CD8-positive, alpha-beta memory T cell (primary cell): ENCODE measurements at regions not wholly inside any gene's neighbourhood (a gene's known extent, or its start where the extent isn't known, plus 50 kb on each side); places are given as distances from the start of the nearest gene placed in this dataset.

Experiments
- CTCF ChIA-PET: fragments of 350-600 bp; sonication (Branson Sonifier 250); formaldehyde crosslinking; loops from one replicate; lab custom pipeline; 2021; ENCODE audit warnings: antibody characterized with exemption; lab: Charles Lee
- POLR2A ChIA-PET: fragments of 350-600 bp; sonication (Branson Sonifier 250); formaldehyde crosslinking; loops from one replicate; lab custom pipeline; 2021; ENCODE audit warnings: antibody characterized with exemption; lab: Charles Lee
- DNase-seq, 5 donors: peaks; one replicate each; pipeline versions ENCODE4 v3.0.0 to v3.0.0-alpha.2; 2020 to 2022; ENCODE audit warnings: mixed read lengths in 1 of 5
- H3K27ac ChIP-seq: one replicate; pipeline ENCODE4 v1.7.0; 2013; ENCODE audit warnings: low read depth, mild to moderate bottlenecking, low read length, moderate library complexity
- H3K27me3 ChIP-seq: 2 replicates; pipeline ENCODE4 v1.7.0; 2013; ENCODE audit warnings: low read length, mild to moderate bottlenecking; ENCODE audit not compliant: insufficient read depth, poor library complexity, severe bottlenecking
- H3K36me3 ChIP-seq: 2 replicates; pipeline ENCODE4 v1.7.0; 2013; ENCODE audit warnings: mild to moderate bottlenecking, low read length, moderate library complexity; ENCODE audit not compliant: insufficient read depth
- H3K4me1 ChIP-seq: 2 replicates; pipeline ENCODE4 v1.7.0; 2013; ENCODE audit warnings: mild to moderate bottlenecking, low read length, moderate library complexity; ENCODE audit not compliant: insufficient read depth
- H3K4me3 ChIP-seq: 2 replicates; pipeline ENCODE4 v1.7.0; 2013; ENCODE audit warnings: mild to moderate bottlenecking, low read length
- H3K9me3 ChIP-seq: 2 replicates; pipeline ENCODE4 v1.7.0; 2013; ENCODE audit warnings: mild to moderate bottlenecking, low read length
- H3K27ac Mint-ChIP-seq, 8 donors: one replicate each; pipeline ENCODE4 v1.8.0; 2020 to 2021; ENCODE audit warnings: mixed read lengths in 8 of 8, mild to moderate bottlenecking in 6 of 8, inconsistent platforms in 3 of 8, moderate library complexity in 3 of 8
- H3K27me3 Mint-ChIP-seq, 2 donors: one replicate each; pipeline ENCODE4 v1.8.0; 2020 to 2021; ENCODE audit warnings: mixed read lengths in 2 of 2, mild to moderate bottlenecking in 1 of 2, moderate library complexity in 1 of 2
- H3K36me3 Mint-ChIP-seq, 3 donors: one replicate each; pipeline ENCODE4 v1.8.0; 2020 to 2021; ENCODE audit warnings: mixed read lengths in 3 of 3, inconsistent platforms in 1 of 3, mild to moderate bottlenecking in 1 of 3
- H3K4me1 Mint-ChIP-seq, 3 donors: one replicate each; pipeline ENCODE4 v1.8.0; 2020 to 2021; ENCODE audit warnings: mixed read lengths in 3 of 3, inconsistent platforms in 1 of 3, mild to moderate bottlenecking in 1 of 3
- H3K4me3 Mint-ChIP-seq, 7 donors: one replicate each; pipeline ENCODE4 v1.8.0; 2020 to 2021; ENCODE audit warnings: mixed read lengths in 7 of 7, mild to moderate bottlenecking in 6 of 7, moderate library complexity in 4 of 7, inconsistent platforms in 2 of 7
- H3K9me3 Mint-ChIP-seq, 5 donors: one replicate each; pipeline ENCODE4 v1.8.0; 2020 to 2022; ENCODE audit warnings: mixed read lengths in 5 of 5, mild to moderate bottlenecking in 3 of 5, moderate library complexity in 2 of 5, inconsistent platforms in 1 of 5

DNA sequence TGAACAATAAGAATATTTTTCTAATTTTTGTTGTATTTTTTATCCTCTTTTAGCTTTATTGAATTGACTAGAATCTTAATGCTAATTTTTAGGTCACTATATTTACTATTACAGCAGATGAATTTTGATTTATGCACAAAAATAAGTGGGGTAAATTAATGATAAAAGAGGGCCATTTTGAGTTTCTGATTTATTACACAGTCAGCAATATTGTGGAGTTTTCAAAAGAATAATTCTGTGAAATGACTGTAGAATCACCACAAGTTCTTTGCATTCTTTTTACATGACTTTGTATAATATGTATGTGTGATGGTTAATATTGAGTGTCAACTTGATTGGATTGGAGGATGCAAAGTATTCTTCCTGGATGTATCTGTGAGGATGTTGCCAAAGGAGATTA lies 812.4 kb upstream of the DPPA4 start:
- Mint-ChIP-seq H3K27ac (no peak overlapping the region), H3K4me3 (no peak overlapping the region), H3K27me3 (peaks cover 0 to 1% of the 10 kb centered on the region in 2 donors), H3K4me1 (no peaks in the 10 kb centered on the region), H3K9me3 (peaks cover 0 to 2% (median 0%) of the 10 kb centered on the region in 5 donors), H3K36me3 (no peaks in the 10 kb centered on the region)
- Histone ChIP-seq H3K4me1 (no peaks in the 10 kb centered on the region), H3K9me3 (no peaks in the 10 kb centered on the region), H3K27ac (no peak overlapping the region), H3K27me3 (no peaks in the 10 kb centered on the region), H3K36me3 (no peaks in the 10 kb centered on the region), H3K4me3 (no peak overlapping the region)
- ChIA-PET CTCF (no interaction called here), POLR2A (no interaction called here)
- no peak for DNase-seq

DNA sequence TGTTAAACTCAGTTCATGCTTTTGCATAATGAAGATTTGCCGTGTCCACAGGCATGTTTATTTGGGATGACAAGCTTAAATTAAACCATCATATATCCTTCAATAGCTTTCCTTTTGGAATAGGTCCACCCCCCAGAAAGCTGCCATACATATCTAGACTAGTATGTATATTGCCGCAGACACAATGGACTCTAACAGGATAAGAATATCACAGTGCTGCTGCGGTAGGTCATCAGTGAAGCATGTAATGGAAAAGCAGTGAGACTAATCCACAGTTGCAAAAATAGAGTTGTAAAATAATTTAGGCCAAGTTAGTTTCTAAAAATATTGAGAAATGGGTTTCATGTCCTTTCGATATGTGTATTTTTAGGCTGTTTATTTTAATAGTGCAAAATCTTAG lies 819.9 kb upstream of the DPPA4 start:
- no peak for DNase-seq
- Mint-ChIP-seq H3K27me3 (peaks cover 2 to 3% of the 10 kb centered on the region in 2 donors), H3K27ac (no peak overlapping the region), H3K4me3 (no peak overlapping the region), H3K4me1 (no peaks in the 10 kb centered on the region), H3K36me3 (peaks cover 0 to 3% (median 0%) of the 10 kb centered on the region in 3 donors), H3K9me3 (peaks cover 0 to 3% (median 0%) of the 10 kb centered on the region in 5 donors)
- Histone ChIP-seq H3K4me3 (no peak overlapping the region), H3K27ac (no peak overlapping the region), H3K36me3 (no peaks in the 10 kb centered on the region), H3K4me1 (no peaks in the 10 kb centered on the region), H3K27me3 (no peaks in the 10 kb centered on the region), H3K9me3 (no peaks in the 10 kb centered on the region)
- ChIA-PET CTCF (no interaction called here), POLR2A (no interaction called here)

DNA sequence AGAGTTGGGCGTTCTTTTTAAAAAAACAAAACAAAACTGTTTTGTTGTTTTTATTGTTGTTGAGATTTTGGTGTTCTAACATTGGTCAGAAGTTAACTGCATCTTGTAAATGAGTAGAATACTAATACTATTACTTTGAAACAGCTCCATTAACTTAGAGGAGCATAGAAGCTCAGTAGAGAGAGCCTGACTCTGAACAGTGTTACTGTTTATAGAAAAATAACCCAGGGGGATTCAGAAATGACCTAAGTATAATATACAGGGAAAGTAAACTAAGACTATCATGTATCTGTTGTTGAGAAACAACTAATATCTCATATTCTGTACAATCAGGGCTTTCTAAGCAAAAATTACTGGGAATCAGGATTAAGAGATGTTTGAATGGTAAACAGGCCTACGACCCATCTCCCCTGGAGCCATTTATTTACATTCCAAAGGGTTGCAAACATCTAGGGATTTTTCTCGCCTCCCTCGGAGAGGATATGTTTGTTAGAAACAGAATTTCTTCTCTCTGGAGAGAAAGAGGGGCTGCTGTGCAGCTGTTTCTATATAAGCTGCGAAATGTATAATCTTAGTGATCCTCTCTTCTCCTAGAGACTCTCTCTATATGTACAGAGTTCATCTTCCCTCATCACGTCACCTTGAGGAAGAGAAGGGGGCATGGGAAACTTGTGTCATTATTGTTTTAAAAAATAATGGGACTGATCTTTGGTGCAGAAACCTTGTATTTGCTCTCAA lies 827.5 kb upstream of the DPPA4 start:
- H3K27ac Mint-ChIP-seq = no peak overlapping the region
- H3K4me3 ChIP-seq = no peak overlapping the region
- H3K4me1 Mint-ChIP-seq = peaks cover 5 to 6% (median 5%) of the 10 kb centered on the region in 3 donors
- H3K36me3 Mint-ChIP-seq = peaks cover 0 to 10% (median 0%) of the 10 kb centered on the region in 3 donors
- no peaks in the 10 kb centered on the region for H3K9me3 ChIP-seq
- DNase-seq = no peak
- no peak overlapping the region for H3K4me3 Mint-ChIP-seq
- H3K9me3 Mint-ChIP-seq = no peaks in the 10 kb centered on the region
- H3K27me3 Mint-ChIP-seq = no peaks in the 10 kb centered on the region
- no peak overlapping the region for H3K27ac ChIP-seq
- no peaks in the 10 kb centered on the region for H3K27me3 ChIP-seq
- POLR2A ChIA-PET = no interaction called here
- H3K36me3 ChIP-seq = no peaks in the 10 kb centered on the region
- CTCF ChIA-PET = no interaction called here
- H3K4me1 ChIP-seq = no peaks in the 10 kb centered on the region

DNA sequence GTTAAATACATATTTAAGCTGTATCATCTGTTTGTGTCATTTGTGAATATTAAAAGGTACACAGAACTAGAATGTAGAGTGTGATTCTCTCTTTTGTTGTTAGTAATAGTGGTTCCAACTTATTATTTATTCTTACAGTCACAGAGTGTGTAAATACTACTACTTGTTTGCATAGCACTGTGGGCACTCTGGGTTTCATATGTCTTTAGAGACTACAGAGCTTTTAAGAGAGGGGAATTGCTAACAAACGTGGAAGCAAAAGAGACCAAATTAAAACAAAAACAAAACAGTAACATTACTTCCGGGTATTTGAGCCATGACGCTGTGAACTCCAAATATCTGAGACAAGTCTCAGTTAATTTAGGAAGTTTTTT lies 828.0 kb upstream of the DPPA4 start:
- Mint-ChIP-seq H3K4me1 (peaks cover 5 to 6% (median 5%) of the 10 kb centered on the region in 3 donors), H3K27ac (peak overlapping the region in 1 of 8 donors; percentile 10), H3K27me3 (no peaks in the 10 kb centered on the region), H3K36me3 (peaks cover 0 to 10% (median 0%) of the 10 kb centered on the region in 3 donors), H3K4me3 (peak overlapping the region in 3 of 7 donors; percentile 4 to 13 (median 8)), H3K9me3 (no peaks in the 10 kb centered on the region)
- Histone ChIP-seq H3K4me3 (no peak overlapping the region), H3K27ac (no peak overlapping the region), H3K9me3 (no peaks in the 10 kb centered on the region), H3K36me3 (no peaks in the 10 kb centered on the region), H3K27me3 (no peaks in the 10 kb centered on the region), H3K4me1 (no peaks in the 10 kb centered on the region)
- POLR2A ChIA-PET = no interaction called here
- CTCF ChIA-PET = no interaction called here
- DNase-seq = no peak

DNA sequence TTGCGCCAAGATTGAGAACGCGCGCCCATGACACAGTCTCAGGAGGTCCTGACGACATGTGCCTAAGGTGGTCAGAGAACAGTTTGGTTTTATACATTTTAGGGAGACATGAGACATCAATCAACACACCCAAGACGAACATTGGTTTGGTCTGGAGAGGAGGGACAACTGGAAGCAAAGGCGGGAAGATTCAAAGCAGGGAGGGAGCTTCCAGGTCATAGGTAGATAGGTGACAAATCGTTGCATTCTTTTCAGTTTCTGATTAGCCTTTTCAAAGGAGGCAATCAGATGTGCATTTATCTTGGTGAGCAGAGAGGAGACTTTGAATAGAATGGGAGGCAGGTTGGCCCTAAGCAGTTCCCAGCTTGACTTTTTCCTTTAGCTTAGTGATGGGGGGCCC lies 828.4 kb upstream of the DPPA4 start:
- CTCF ChIA-PET = no interaction called here
- H3K4me3 ChIP-seq = no peak overlapping the region
- no peaks in the 10 kb centered on the region for H3K27me3 Mint-ChIP-seq
- no peaks in the 10 kb centered on the region for H3K36me3 ChIP-seq
- no peaks in the 10 kb centered on the region for H3K4me1 ChIP-seq
- H3K9me3 Mint-ChIP-seq = no peaks in the 10 kb centered on the region
- peak overlapping the region in 3 of 7 donors; percentile 4 to 13 (median 8) for H3K4me3 Mint-ChIP-seq
- H3K36me3 Mint-ChIP-seq = peaks cover 0 to 8% (median 0%) of the 10 kb centered on the region in 3 donors
- POLR2A ChIA-PET = no interaction called here
- H3K27me3 ChIP-seq = no peaks in the 10 kb centered on the region
- H3K27ac ChIP-seq = no peak overlapping the region
- H3K9me3 ChIP-seq = no peaks in the 10 kb centered on the region
- H3K4me1 Mint-ChIP-seq = peaks cover 5 to 6% (median 5%) of the 10 kb centered on the region in 3 donors
- peak overlapping the region in 1 of 8 donors; percentile 10 for H3K27ac Mint-ChIP-seq
- no peak for DNase-seq

DNA sequence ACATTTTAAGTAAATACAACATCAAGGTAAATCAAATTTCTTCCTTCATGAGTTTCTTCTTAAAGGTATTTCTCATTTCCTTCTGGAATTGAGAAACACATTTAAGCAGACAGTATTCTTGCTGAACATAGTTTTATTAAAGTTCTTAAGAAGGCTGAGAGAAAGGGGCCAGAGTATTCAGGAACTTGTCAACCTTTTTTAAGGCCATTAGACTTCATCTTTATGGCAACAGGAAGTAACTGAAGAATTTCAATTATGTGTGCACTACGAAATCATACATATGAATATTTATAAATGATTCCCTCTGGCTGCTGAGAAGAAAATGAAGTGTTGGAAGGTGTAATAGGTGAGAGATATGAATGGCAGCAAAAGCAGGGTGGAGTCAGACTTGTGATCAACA lies 829.4 kb upstream of the DPPA4 start:
- H3K36me3 Mint-ChIP-seq = peaks cover 0 to 7% (median 0%) of the 10 kb centered on the region in 3 donors
- POLR2A ChIA-PET = no interaction called here
- no peaks in the 10 kb centered on the region for H3K36me3 ChIP-seq
- H3K27ac ChIP-seq = no peak overlapping the region
- no peak overlapping the region for H3K27ac Mint-ChIP-seq
- no peaks in the 10 kb centered on the region for H3K27me3 ChIP-seq
- peaks cover 5 to 6% (median 5%) of the 10 kb centered on the region in 3 donors for H3K4me1 Mint-ChIP-seq
- no peak overlapping the region for H3K4me3 ChIP-seq
- H3K4me3 Mint-ChIP-seq = no peak overlapping the region
- H3K4me1 ChIP-seq = no peaks in the 10 kb centered on the region
- CTCF ChIA-PET = no interaction called here
- no peaks in the 10 kb centered on the region for H3K9me3 ChIP-seq
- H3K9me3 Mint-ChIP-seq = no peaks in the 10 kb centered on the region
- H3K27me3 Mint-ChIP-seq = no peaks in the 10 kb centered on the region
- DNase-seq = no peak

DNA sequence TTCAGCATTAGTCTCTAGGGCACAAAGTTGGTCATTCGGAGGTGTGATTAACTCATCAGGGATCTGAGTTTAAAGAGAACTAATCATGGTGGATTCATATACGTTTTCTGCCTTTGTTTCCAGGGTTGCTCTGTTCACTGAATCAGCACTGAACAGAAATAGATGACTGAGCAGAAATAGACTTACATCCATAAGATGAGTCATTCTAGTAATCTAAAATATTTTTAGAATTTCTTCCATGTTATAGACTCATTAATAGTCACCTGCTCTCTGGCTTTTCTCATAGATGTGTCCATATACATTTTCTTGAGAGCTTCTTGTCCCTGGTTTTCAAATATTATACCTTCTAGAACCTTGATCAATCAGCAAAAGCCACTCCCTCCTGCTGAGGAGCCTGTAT lies 837.6 kb upstream of the DPPA4 start:
- no peak for DNase-seq
- Mint-ChIP-seq H3K9me3 (no peaks in the 10 kb centered on the region), H3K4me1 (no peaks in the 10 kb centered on the region), H3K4me3 (no peak overlapping the region), H3K27ac (no peak overlapping the region), H3K36me3 (no peaks in the 10 kb centered on the region), H3K27me3 (no peaks in the 10 kb centered on the region)
- no peaks in the 10 kb centered on the region for H3K27me3 ChIP-seq
- no peak overlapping the region for H3K4me3 ChIP-seq
- H3K27ac ChIP-seq = no peak overlapping the region
- H3K4me1 ChIP-seq = no peaks in the 10 kb centered on the region
- no peaks in the 10 kb centered on the region for H3K9me3 ChIP-seq
- ChIA-PET POLR2A (no interaction called here), CTCF (no interaction called here)
- H3K36me3 ChIP-seq = no peaks in the 10 kb centered on the region

DNA sequence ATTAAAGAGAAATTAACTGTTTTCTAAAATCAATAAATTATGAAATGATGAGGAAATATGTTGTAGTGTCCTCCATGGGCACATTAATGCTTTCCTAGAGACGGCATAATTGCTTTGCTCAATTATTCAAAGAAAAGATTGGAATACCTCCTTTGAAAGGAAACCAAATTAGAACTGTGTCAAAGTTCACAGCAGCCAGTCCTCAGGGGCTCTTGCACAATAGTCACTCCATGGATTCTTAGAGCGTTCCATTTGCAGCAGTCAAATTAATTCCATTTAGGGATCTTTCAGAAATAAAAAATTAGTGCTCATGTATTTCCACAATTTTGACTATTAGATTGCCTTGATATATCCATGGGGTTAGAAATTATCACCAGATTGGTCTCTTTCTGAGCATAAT lies 841.6 kb upstream of the DPPA4 start:
- H3K4me3 ChIP-seq = no peak overlapping the region
- H3K27ac Mint-ChIP-seq = no peak overlapping the region
- DNase-seq = no peak
- CTCF ChIA-PET = no interaction called here
- no peaks in the 10 kb centered on the region for H3K9me3 ChIP-seq
- no peaks in the 10 kb centered on the region for H3K4me1 ChIP-seq
- POLR2A ChIA-PET = no interaction called here
- H3K36me3 ChIP-seq = no peaks in the 10 kb centered on the region
- H3K27ac ChIP-seq = no peak overlapping the region
- H3K27me3 Mint-ChIP-seq = peaks cover 1 to 5% of the 10 kb centered on the region in 2 donors
- no peaks in the 10 kb centered on the region for H3K4me1 Mint-ChIP-seq
- H3K4me3 Mint-ChIP-seq = no peak overlapping the region
- no peaks in the 10 kb centered on the region for H3K27me3 ChIP-seq
- no peaks in the 10 kb centered on the region for H3K36me3 Mint-ChIP-seq
- no peaks in the 10 kb centered on the region for H3K9me3 Mint-ChIP-seq
